ENCODE measurements at regions not wholly inside any gene's neighbourhood (a gene's known extent, or its start where the extent isn't known, plus 50 kb on each side); places are given as distances from the start of the nearest gene placed in this dataset.

- WGBS, 2 donors: 64 to 72% methylated on average over 14 of the region's 14 CpGs
- no peaks in the 10 kb centered on the region for H3K27me3 ChIP-seq
- H3K27ac ChIP-seq: no peak overlapping the region
- H3K9me3 ChIP-seq: no peaks in the 10 kb centered on the region
- no peaks in the 10 kb centered on the region for H3K36me3 ChIP-seq
- no peak for DNase-seq
- no peak for ATAC-seq (ENCODE audit: low FRiP score in 2 of 2)
- TF ChIP-seq POLR2A (IDR thresholded peaks at IDR 0.05) (no peak), POLR2AphosphoS5 (IDR thresholded peaks at IDR 0.05) (no peak), EP300 (IDR thresholded peaks at IDR 0.05) (no peak), CTCF (IDR thresholded peaks at IDR 0.05) (no peak)
- H3K4me1 ChIP-seq: no peaks in the 10 kb centered on the region
- H3K4me3 ChIP-seq: no peak overlapping the region
Observed at GRCh38 chr10:131018886-131019500, 292.5 kb downstream of the TCERG1L start.

GRCh38 chr10:131019696-131020095 lies 291.8 kb downstream of the TCERG1L start:
- Histone ChIP-seq H3K9me3 (no peaks in the 10 kb centered on the region), H3K36me3 (no peaks in the 10 kb centered on the region), H3K27ac (no peak overlapping the region), H3K4me1 (no peaks in the 10 kb centered on the region), H3K4me3 (no peak overlapping the region), H3K27me3 (no peaks in the 10 kb centered on the region)
- ATAC-seq (ENCODE audit: low FRiP score in 2 of 2) (no peak), DNase-seq (no peak)
- 79% methylated on average over 8 to 11 of the region's 11 CpGs for WGBS, 2 donors
- TF ChIP-seq POLR2A (IDR thresholded peaks at IDR 0.05) (no peak), POLR2AphosphoS5 (IDR thresholded peaks at IDR 0.05) (no peak), EP300 (IDR thresholded peaks at IDR 0.05) (no peak), CTCF (IDR thresholded peaks at IDR 0.05) (no peak)

- Histone ChIP-seq H3K9me3 (no peaks in the 10 kb centered on the region), H3K27me3 (no peaks in the 10 kb centered on the region), H3K4me3 (no peak overlapping the region), H3K4me1 (no peaks in the 10 kb centered on the region), H3K36me3 (no peaks in the 10 kb centered on the region), H3K27ac (no peak overlapping the region)
- TF ChIP-seq CTCF (IDR thresholded peaks at IDR 0.05): no peak
- no peak for TF ChIP-seq EP300 (IDR thresholded peaks at IDR 0.05)
- ATAC-seq (ENCODE audit: low FRiP score in 2 of 2) (no peak), DNase-seq (no peak)
- WGBS, 2 donors: 87 to 94% methylated on average over 1 to 7 of the region's 7 CpGs
Observed at GRCh38 chr10:131020775-131021174, 290.7 kb downstream of the TCERG1L start.

GRCh38 chr10:131021246-131021895 lies 290.1 kb downstream of the TCERG1L start:
- Histone ChIP-seq H3K9me3 (no peaks in the 10 kb centered on the region), H3K4me1 (no peaks in the 10 kb centered on the region), H3K27ac (no peak overlapping the region), H3K36me3 (no peaks in the 10 kb centered on the region), H3K4me3 (no peak overlapping the region), H3K27me3 (no peaks in the 10 kb centered on the region)
- DNase-seq (no peak), ATAC-seq (ENCODE audit: low FRiP score in 2 of 2) (no peak)
- 87 to 89% methylated on average over 16 of the region's 16 CpGs for WGBS, 2 donors
- no peak for TF ChIP-seq POLR2A (IDR thresholded peaks at IDR 0.05)
- no peak for TF ChIP-seq EP300 (IDR thresholded peaks at IDR 0.05)
- no peak for TF ChIP-seq CTCF (IDR thresholded peaks at IDR 0.05)
- no peak for TF ChIP-seq POLR2AphosphoS5 (IDR thresholded peaks at IDR 0.05)

GRCh38 chr10:131021969-131022368 lies 289.6 kb downstream of the TCERG1L start:
- H3K4me3 ChIP-seq: no peak overlapping the region
- H3K4me1 ChIP-seq: no peaks in the 10 kb centered on the region
- no peaks in the 10 kb centered on the region for H3K36me3 ChIP-seq
- 68 to 69% methylated on average over 4 of the region's 4 CpGs for WGBS, 2 donors
- DNase-seq: no peak
- no peak overlapping the region for H3K27ac ChIP-seq
- no peaks in the 10 kb centered on the region for H3K9me3 ChIP-seq
- H3K27me3 ChIP-seq: no peaks in the 10 kb centered on the region
- TF ChIP-seq POLR2A (IDR thresholded peaks at IDR 0.05) (no peak), CTCF (IDR thresholded peaks at IDR 0.05) (no peak), EP300 (IDR thresholded peaks at IDR 0.05) (no peak), POLR2AphosphoS5 (IDR thresholded peaks at IDR 0.05) (no peak)
- no peak for ATAC-seq (ENCODE audit: low FRiP score in 2 of 2)
